GM10266 (cell line): ENCODE measurements at regions not wholly inside any gene's neighbourhood (a gene's known extent, or its start where the extent isn't known, plus 50 kb on each side); places are given as distances from the start of the nearest gene placed in this dataset.
"Not testable (repeated sequence)": the region's sequence is repeated elsewhere in the genome, so short reads cannot be mapped to it uniquely, and the experiment has no call there.

Source experiments
- DNase-seq: peaks from one replicate; pipeline ENCODE4 v3.0.0; 2012; ENCODE audit errors: extremely low spot score
- CTCF ChIP-seq: IDR thresholded peaks from 2 replicates; pipeline ENCODE4 v1.5.1; 2012; ENCODE audit warnings: mild to moderate bottlenecking, low read depth; ENCODE audit not compliant: control insufficient read depth, insufficient read depth; ENCODE audit errors: missing control alignments

DNA sequence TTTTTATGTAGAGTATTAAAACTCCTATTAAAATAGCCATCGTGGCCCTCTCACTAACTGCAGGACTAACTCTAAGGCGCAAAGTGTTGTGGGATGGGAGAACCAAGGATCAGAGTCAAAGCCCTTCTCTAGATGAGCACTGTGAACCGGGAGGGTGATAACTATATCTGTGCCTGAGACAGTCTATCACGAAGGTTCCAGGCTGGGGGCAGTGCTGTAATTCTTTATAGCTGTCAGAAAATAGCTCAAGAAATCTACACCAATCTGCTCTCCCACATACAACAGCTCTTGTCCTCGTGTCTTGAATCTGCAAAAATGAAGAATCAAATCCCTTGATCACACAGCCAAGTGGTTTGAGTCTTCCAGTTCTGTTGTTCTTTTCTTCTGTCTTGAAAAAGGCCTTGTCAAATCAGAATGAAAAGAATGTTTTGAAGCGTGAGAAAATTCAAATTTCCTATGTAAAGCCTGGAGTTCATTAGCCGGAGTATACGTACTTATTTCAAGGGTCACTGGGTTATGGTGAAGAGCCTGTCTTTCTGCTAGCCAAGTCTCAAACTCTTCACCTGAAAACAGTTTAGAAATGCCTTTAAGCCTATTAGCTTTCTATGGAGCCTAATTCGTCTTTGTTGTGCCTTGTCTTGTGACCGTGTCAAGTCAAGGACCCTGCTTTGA lies 185.3 kb upstream of the NECTIN3 start:
- TF ChIP-seq CTCF: no peak
- DNase-seq: no peak

- TF ChIP-seq CTCF: no peak
- DNase-seq: no peak
Measured at GRCh38 chr3:110887176-110887575, 184.4 kb upstream of the NECTIN3 start.

GRCh38 chr3:110888625-110889375 lies 182.8 kb upstream of the NECTIN3 start:
- DNase-seq: not testable (repeated sequence)

DNA sequence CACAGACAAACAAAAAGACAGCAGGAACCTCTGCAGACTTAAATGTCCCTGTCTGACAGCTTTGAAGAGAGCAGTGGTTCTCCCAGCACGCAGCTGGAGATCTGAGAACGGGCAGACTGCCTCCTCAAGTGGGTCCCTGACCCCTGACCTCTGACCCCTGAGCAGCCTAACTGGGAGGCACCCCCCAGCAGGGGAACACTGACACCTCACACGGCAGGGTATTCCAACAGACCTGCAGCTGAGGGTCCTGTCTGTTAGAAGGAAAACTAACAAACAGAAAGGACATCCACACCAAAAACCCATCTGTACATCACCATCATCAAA lies 182.3 kb upstream of the NECTIN3 start:
- DNase-seq: not testable (repeated sequence)

DNA sequence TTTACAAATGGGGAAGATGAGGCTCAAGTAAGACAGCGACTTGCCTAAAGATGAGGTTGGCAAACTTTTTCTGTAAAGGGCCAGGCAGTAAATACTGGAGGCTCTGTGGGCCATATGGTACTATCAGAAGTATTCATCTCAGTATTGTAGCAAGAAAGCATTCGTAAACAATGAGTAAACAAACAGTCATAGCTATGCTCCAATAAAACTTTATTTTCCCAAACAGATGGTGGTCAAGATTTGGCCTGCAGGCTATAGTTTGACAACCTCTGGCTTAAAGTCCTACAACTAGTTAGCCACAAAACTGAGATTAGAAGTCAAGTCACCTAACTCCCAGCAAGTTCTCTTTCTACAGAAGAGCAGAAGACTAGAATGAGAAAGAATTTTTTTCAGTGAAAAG lies 177.0 kb upstream of the NECTIN3 start:
- TF ChIP-seq CTCF: no peak

GRCh38 chr3:110895054-110895453 lies 176.6 kb upstream of the NECTIN3 start:
- DNase-seq: no peak
- TF ChIP-seq CTCF: no peak

More for the DNA sequence above, 177.0 kb upstream of the NECTIN3 start:
- DNase-seq: no peak

- DNase-seq: no peak
- no peak for TF ChIP-seq CTCF
Measured at GRCh38 chr3:110897046-110897445, 174.6 kb upstream of the NECTIN3 start.

DNA sequence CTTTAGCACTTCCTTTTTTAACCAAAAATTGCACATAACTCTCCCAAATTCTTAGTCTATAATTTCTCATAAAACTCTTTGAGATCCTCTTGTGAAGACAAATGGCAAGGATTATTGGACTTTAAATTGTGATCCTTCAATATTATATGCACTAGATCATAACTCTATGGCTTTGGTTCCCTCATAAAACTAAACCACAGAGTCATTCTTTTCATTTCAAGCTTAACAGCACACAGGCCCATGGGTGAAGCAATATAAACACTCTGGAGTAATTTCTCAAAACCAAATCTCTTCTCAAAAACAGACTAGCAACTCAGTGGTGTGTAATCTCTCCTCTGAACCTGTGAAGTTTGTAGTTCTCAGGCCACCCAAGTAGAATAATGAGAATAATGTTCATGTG lies 171.0 kb upstream of the NECTIN3 start:
- DNase-seq: no peak
- TF ChIP-seq CTCF: no peak
